PC-9 (cell line): ENCODE measurements at regions not wholly inside any gene's neighbourhood (a gene's known extent, or its start where the extent isn't known, plus 50 kb on each side); places are given as distances from the start of the nearest gene placed in this dataset.
"Not testable (repeated sequence)": the region's sequence is repeated elsewhere in the genome, so short reads cannot be mapped to it uniquely, and the experiment has no call there.

ENCODE experiments used
- BruUV-seq: library from RNA; stranded (reverse); fragments of 400-500 nt; replicated peaks from 2 replicates; lab custom pipeline; 2021; lab: Mats Ljungman, UMichigan
- CTCF ChIA-PET: fragments of 300-600 bp; sonication (Branson Sonifier 250); formaldehyde crosslinking; loops from one replicate; lab custom pipeline; 2022; ENCODE audit warnings: antibody characterized with exemption; lab: Charles Lee
- POLR2A ChIA-PET: fragments of 300-600 bp; sonication (Branson Sonifier 250); formaldehyde crosslinking; loops from one replicate; lab custom pipeline; 2022; ENCODE audit warnings: antibody characterized with exemption; ENCODE audit not compliant: unreplicated experiment; lab: Charles Lee
- DNase-seq, 2 experiments: peaks; one replicate each; pipeline versions ENCODE4 v3.0.0 to v3.0.0-alpha.2; 2015 to 2022; ENCODE audit warnings: mixed read lengths in 1 of 2
- H2AFZ ChIP-seq: fragments of 200-600 bp; sonication (generic); 2 replicates; pipeline ENCODE4 v1.8.1; 2017; ENCODE audit warnings: antibody characterized with exemption
- H3F3A ChIP-seq: fragments of 200-600 bp; sonication (generic); 2 replicates; pipeline ENCODE4 v1.8.1; 2017; ENCODE audit warnings: antibody characterized with exemption, mild to moderate bottlenecking, low read depth; ENCODE audit not compliant: insufficient read depth
- H3K27ac ChIP-seq: fragments of 200-600 bp; sonication (generic); 2 replicates; pipeline ENCODE4 v1.6.1; 2016; ENCODE audit warnings: mixed run types
- H3K27me3 ChIP-seq: fragments of 200-600 bp; sonication (generic); 2 replicates; pipeline ENCODE4 v1.6.1; 2016; ENCODE audit warnings: low read depth, mixed run types; ENCODE audit not compliant: insufficient read depth
- H3K36me3 ChIP-seq: fragments of 200-600 bp; sonication (generic); 2 replicates; pipeline ENCODE4 v1.6.1; 2016; ENCODE audit warnings: low read depth, mixed run types
- H3K4me1 ChIP-seq: fragments of 200-600 bp; sonication (generic); replicated peaks from 2 replicates; pipeline ENCODE4 v1.6.1; 2016; ENCODE audit warnings: mixed run types; ENCODE audit not compliant: insufficient read depth
- H3K4me2 ChIP-seq: fragments of 200-600 bp; sonication (generic); 2 replicates; pipeline ENCODE4 v1.6.1; 2017; ENCODE audit warnings: mixed run types
- H3K4me3 ChIP-seq: fragments of 200-600 bp; sonication (generic); 2 replicates; pipeline ENCODE4 v1.6.1; 2016; ENCODE audit warnings: mixed run types
- H3K79me2 ChIP-seq: fragments of 200-600 bp; sonication (generic); 2 replicates; pipeline ENCODE4 v1.6.1; 2017; ENCODE audit warnings: low read depth, mixed run types
- H3K9me2 ChIP-seq: fragments of 200-600 bp; sonication (generic); 2 replicates; pipeline ENCODE4 v1.8.1; 2017; ENCODE audit warnings: mild to moderate bottlenecking; ENCODE audit not compliant: insufficient read depth
- H3K9me3 ChIP-seq: fragments of 200-600 bp; sonication (generic); 2 replicates; pipeline ENCODE4 v1.8.1; 2016; ENCODE audit warnings: low read depth; ENCODE audit not compliant: insufficient read depth
- H4K20me1 ChIP-seq: fragments of 200-600 bp; sonication (generic); 2 replicates; pipeline ENCODE4 v1.8.1; 2017; ENCODE audit not compliant: insufficient read depth
- CTCF ChIP-seq: fragments of 200-600 bp; sonication (generic); conservative IDR thresholded peaks from 2 replicates; pipeline ENCODE4 v1.6.1; 2017; ENCODE audit warnings: mixed run types, antibody characterized with exemption, mild to moderate bottlenecking, moderate library complexity
- EZH2 ChIP-seq: fragments of 200-600 bp; sonication (generic); IDR thresholded peaks from 2 replicates; pipeline ENCODE4 v1.8.0; 2017; ENCODE audit warnings: antibody characterized with exemption, low read depth
- intact Hi-C: fragments of 100-400 bp; cut with micrococcal nuclease; formaldehyde crosslinking; loops from one replicate; pipeline ENCODE4 v1.10.0; 2022; ENCODE audit not compliant: unreplicated experiment

- H3K4me3 ChIP-seq, result no peak overlapping the region
- POLR2A ChIA-PET, result no interaction called here
These were observed 458.7 kb upstream of the BRINP3 start for GRCh38 chr1:190936337-190936736.

GRCh38 chr1:190940951-190941350 lies 463.3 kb upstream of the BRINP3 start:
- H3K4me2 ChIP-seq, result no peak overlapping the region
- H3K79me2 ChIP-seq, result no peaks in the 10 kb centered on the region
- H3K27ac ChIP-seq, result no peak overlapping the region
- no peaks in the 10 kb centered on the region for H3K4me1 ChIP-seq
- intact Hi-C loops, result no loop called here
- POLR2A ChIA-PET, result no interaction called here
- H3K9me2 ChIP-seq, result peaks cover 3% of the 10 kb centered on the region; the same call in 1 of the 2 replicates
- H3K4me3 ChIP-seq, result no peak overlapping the region
- DNase-seq, result no peak
- no TSS peak for BruUV-seq
- H3K27me3 ChIP-seq, result no peaks in the 10 kb centered on the region
- no peak overlapping the region for H2AFZ ChIP-seq
- no peaks in the 10 kb centered on the region for H3K9me3 ChIP-seq
- no peaks in the 10 kb centered on the region for H4K20me1 ChIP-seq
- no peaks in the 10 kb centered on the region for H3F3A ChIP-seq
- CTCF ChIA-PET, result no interaction called here
- H3K36me3 ChIP-seq, result no peaks in the 10 kb centered on the region
- TF ChIP-seq EZH2 (no peak), CTCF (no peak)

More at GRCh38 chr1:190936337-190936736, 458.7 kb upstream of the BRINP3 start:
- DNase-seq, result no peak
- Histone ChIP-seq H3F3A (no peaks in the 10 kb centered on the region), H3K36me3 (no peaks in the 10 kb centered on the region), H3K27me3 (no peaks in the 10 kb centered on the region), H4K20me1 (no peaks in the 10 kb centered on the region), H3K79me2 (no peaks in the 10 kb centered on the region), H3K4me2 (no peak overlapping the region), H2AFZ (no peak overlapping the region), H3K9me3 (no peaks in the 10 kb centered on the region), H3K4me1 (no peaks in the 10 kb centered on the region), H3K9me2 (no peaks in the 10 kb centered on the region; the same call in 1 of the 2 replicates), H3K27ac (no peak overlapping the region)
- BruUV-seq, result no TSS peak
- TF ChIP-seq EZH2 (no peak), CTCF (no peak)
- CTCF ChIA-PET, result no interaction called here
- intact Hi-C loops, result no loop called here

GRCh38 chr1:190942475-190942874 lies 464.8 kb upstream of the BRINP3 start:
- H3K4me3 ChIP-seq, result no peak overlapping the region
- H3K9me3 ChIP-seq, result no peaks in the 10 kb centered on the region
- H3K79me2 ChIP-seq, result no peaks in the 10 kb centered on the region
- CTCF ChIA-PET, result no interaction called here
- no peaks in the 10 kb centered on the region for H3K4me1 ChIP-seq
- intact Hi-C loops, result no loop called here
- H4K20me1 ChIP-seq, result no peaks in the 10 kb centered on the region
- H3K36me3 ChIP-seq, result no peaks in the 10 kb centered on the region
- POLR2A ChIA-PET, result no interaction called here
- no peak overlapping the region for H2AFZ ChIP-seq
- H3K27me3 ChIP-seq, result no peaks in the 10 kb centered on the region
- no peak overlapping the region for H3K27ac ChIP-seq
- H3K9me2 ChIP-seq, result peaks cover 3% of the 10 kb centered on the region; the same call in 1 of the 2 replicates
- no peak overlapping the region for H3K4me2 ChIP-seq
- DNase-seq, result no peak
- no peaks in the 10 kb centered on the region for H3F3A ChIP-seq
- BruUV-seq, result no TSS peak
- TF ChIP-seq EZH2 (no peak), CTCF (no peak)

- H3K79me2 ChIP-seq, H3K9me3 ChIP-seq, H3K27ac ChIP-seq, H3K27me3 ChIP-seq, intact Hi-C loops, H2AFZ ChIP-seq, H3K4me2 ChIP-seq, H3F3A ChIP-seq, POLR2A ChIA-PET, H3K4me3 ChIP-seq, H3K36me3 ChIP-seq, BruUV-seq, H3K4me1 ChIP-seq, H4K20me1 ChIP-seq, CTCF ChIA-PET, H3K9me2 ChIP-seq, DNase-seq: not testable (repeated sequence)
These were observed 466.1 kb upstream of the BRINP3 start for GRCh38 chr1:190943722-190944121.
